Anterior cingulate cortex (tissue), 58 donors: ENCODE measurements at regions not wholly inside any gene's neighbourhood (a gene's known extent, or its start where the extent isn't known, plus 50 kb on each side); places are given as distances from the start of the nearest gene placed in this dataset.

ENCODE experiments used
- DNase-seq, 58 donors: peaks; one replicate each; lab custom pipeline; 2025; lab: John Stamatoyannopoulos, UW

DNA sequence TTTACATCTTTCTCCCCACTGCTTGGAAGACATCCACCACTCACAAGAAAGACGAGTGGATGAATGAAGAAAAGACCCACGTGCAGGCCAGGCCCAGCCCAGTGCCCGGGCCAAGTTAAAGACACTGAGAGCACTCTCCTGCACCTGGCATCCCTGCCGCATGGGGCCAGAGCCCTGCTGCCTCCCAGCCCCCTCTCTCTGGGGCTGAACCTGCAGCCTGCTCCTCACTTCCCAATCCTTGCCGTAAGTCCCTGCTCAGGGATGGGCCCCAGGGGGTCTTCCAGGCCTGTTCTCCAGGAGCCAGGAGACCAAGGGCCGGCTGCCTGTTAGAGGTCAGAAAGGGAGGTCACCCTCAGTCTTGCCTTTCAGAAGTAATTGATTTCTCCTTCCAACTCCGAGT, 168.5 kb upstream of the ZC3H12A start:
- DNase-seq = no peak

DNA sequence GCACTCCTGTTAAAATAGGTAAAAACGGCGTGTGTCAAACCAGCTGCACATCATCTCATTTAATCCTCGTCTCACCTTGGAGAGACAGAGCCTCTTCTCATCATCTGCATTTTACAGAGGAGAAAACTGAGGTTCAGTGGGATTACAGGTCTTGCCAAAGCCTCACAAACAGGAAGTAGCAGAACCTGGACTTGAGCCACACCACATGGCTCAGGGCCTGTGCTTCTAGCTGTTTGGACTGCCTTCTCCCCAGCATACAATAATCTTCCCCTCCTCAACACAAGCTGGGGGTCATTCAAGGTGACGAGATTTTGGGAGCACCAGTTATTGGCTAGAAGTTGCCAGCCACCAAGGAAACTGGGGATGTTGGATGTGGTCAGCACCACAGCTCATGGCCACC, 167.9 kb upstream of the ZC3H12A start:
- DNase-seq = peak in 1 of 58 donors; percentile 16

- no peak for DNase-seq
These were observed 167.5 kb upstream of the ZC3H12A start for GRCh38 chr1:37306871-37307270.

DNA sequence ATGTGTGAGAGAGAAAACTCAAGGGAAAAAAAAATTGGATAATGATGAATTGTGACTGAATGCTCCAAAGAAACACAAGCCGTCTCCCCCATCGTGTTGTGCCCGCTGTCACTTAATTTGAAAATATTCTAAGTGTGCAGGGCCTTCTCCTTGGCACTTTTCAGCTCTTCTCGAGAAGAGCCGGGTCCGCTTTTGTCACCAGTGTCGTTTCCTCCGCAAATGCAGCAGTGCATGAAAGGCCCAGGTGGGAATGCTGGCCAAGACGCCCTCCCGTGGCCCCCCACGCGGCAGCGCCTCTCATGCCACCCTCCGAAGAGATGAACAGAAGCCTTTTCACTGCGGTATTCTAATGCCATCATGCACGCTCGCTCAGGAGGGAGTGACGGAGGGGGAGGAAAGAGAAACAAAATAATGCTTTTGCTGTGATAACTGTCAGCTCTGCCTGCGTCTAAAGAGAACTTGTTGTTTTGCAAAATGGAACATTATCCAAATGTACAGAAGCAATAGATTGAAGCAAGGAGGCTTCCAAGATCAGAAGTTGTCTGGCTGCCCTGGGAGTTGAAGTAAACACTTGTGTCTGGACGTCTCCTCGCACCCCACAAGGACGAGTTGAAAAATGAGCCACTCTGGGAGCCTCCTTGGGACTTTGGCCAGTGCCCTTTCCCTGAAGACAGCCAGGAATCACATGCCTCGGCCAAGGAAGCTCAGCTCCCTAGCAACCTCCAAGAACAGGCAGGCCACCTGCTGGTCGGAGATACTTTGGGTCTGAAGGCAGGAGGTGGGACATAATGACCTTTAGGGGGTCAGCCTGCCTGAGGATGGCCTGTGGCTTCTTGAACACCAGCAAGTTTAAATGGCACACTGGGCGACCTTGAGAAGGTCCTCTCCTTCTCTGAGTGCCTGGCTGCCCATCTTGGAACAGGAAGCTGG, 166.1 kb upstream of the ZC3H12A start:
- DNase-seq = peak in 48 of 58 donors; percentile 16 to 66 (median 44)

DNA sequence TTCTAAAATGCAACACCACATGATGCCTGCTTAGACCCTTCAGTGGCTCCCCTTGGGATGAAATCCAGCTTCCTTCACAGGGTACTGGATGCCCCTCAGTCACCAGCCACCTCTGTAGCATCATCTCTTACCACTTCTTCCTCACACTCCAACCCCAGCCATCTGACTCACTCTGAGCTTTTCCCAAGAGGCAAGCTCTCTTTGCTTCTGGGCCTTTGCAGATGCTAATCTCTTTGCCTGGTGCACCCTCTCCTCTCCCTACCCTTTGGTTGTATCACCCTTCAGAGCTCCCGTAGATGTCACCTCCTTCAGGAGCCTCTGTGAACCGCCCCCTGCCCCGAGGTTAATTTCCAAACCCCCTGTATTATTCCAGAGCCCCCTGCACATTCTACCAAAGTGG, 164.8 kb upstream of the ZC3H12A start:
- DNase-seq = no peak

DNA sequence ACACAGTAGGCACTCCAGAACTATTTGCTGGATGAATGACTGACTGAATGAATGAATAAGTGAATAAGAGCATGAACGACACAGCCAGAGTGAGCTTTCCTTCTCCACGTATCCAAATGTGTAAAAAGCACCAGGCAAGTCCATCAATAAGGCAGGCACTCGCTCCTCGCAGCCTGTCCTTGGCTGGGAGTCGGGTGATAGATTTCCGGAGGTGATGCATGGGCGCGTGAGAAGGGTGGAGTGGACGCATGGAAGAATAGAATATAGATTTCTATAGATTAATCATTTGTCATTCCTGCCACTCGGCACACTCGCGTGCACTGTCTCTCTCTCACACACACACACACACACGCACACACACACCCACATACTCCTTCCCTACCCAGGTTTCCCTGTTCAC, 164.3 kb upstream of the ZC3H12A start:
- no peak for DNase-seq

- no peak for DNase-seq
These were observed 159.0 kb upstream of the ZC3H12A start for GRCh38 chr1:37315371-37315846.

DNA sequence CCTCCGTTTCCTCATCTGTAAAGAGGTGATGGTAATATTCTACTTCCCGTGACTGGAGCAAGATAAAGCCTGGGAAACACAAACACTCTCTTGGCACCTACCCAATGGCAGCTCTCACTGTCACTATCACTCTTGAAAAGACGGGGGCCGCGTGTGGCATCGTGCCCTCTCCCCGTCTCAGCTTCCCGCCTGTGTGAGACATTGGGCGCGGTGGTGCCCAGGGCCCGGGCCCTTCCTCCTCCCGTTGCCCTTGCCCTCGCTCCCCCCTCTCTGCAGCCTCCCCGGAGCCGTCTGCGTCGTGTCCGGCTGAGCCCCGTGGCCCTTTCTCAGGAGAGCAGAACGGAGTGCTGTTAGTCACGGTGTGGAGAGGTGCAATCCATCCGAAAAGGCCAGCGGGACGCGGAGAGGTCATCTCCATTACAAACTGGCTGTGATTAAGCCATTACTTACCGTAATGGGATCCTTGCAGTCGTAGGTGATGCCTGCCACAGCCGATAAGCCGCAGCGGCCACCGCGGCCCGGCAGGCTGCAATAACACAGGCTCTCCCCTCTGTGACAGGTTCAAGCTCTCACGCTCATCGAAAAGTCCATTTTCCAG, 156.4 kb upstream of the ZC3H12A start:
- DNase-seq = no peak

DNA sequence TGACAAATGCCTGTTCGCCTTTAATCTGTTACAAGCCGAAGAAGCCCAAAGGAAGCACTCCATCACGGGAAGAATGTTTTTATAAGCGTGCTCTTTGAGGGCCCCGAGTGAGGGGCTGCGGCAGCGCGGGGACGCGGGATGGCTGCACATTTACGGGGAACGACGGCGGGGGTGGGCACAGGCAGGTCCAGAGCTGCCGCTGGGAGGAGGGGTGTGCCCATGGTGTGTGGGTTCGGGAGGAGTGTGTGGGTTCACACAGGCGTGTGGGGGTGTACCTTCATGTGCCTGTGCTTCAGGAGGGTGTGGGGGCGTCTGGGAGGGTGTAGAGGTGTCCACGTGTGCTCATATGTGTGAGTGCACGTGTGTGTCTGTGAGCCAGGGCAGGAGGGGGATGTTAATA, 155.9 kb upstream of the ZC3H12A start:
- no peak for DNase-seq

DNA sequence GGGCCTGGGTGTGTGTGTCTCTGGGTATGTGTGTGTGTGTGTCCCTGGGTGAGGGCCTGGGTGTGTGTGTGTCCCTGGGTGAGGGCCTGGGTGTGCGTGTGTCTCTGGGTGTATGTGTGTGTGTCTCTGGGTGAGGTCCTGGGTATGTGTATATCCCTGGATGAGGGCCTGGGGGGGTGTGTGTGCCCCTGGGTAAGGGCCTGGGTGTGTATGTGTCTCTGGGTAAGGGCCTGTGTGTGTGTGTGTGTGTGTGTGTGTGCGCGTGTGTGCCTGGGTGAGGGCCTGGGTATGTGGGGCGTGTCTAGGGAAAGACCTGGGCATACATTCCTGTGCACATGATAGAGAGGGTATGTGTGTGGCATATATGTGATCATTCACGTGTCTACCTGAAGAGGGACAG, 155.1 kb upstream of the ZC3H12A start:
- no peak for DNase-seq

DNA sequence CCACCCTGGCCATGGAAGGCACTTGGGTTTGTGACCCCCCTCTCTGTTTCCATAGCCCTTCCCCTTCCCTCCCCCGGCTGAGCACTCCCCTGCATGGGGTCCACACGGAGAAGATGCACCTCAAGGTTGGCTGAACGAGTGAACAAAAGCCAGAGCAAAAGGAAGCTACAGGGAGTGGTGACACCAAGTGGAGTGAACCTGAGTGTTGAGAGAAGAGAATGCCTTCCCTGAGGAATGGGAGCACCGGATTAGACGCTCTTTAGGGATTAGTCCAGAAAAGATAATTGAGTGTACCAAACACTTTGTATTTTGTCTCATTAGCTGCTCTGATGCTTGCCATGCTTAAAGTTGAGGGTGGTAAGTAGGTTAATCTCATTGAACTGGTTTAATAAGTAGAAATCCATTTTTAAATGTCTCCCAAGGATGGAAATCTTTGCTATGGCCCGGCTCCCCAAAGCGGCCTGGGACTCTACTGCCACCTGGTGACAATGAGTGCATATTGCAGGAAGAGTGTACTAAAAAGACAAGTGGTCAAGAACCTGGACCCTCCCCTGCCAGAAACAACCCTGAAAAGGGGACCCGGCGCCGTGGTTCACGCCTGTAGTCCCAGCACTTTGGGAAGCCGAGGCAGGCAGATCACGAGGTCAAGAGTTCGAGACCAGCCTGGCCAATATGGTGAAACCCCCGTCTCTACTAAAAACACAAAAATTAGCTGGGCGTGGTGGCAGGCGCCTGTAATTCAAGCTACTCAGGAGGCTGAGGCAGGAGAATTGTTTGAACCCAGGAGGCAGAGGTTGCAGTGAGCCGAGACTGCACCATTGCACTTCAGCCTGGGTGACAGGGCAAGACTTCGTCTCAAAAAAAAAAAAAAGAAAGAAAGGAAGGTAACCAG, 150.6 kb upstream of the ZC3H12A start:
- no peak for DNase-seq

GRCh38 chr1:37325010-37325409, 149.4 kb upstream of the ZC3H12A start:
- peak in 43 of 58 donors; percentile 3 to 88 (median 44) for DNase-seq

GRCh38 chr1:37325509-37326437, 148.6 kb upstream of the ZC3H12A start:
- no peak for DNase-seq

DNA sequence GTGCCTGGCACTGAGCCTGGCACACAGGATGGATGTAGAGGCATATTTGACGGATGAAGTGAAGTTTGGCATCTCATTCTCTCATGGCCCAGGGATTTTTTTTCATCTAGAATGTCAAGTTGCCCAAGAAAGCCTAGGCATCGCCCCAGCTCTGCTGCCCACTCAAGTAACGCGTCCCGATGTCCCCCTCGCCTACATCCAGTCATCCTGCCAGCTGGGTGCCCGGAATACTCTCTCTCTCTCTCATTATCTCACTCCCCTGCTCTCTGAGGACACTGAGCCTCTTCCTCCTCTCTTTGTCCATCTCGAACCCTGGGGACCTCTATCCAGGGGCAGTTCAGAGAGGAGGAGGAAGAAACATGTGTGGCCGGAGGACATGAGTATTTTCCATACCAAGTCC, 142.3 kb upstream of the ZC3H12A start:
- peak in 4 of 58 donors; percentile 3 to 27 (median 18) for DNase-seq

DNA sequence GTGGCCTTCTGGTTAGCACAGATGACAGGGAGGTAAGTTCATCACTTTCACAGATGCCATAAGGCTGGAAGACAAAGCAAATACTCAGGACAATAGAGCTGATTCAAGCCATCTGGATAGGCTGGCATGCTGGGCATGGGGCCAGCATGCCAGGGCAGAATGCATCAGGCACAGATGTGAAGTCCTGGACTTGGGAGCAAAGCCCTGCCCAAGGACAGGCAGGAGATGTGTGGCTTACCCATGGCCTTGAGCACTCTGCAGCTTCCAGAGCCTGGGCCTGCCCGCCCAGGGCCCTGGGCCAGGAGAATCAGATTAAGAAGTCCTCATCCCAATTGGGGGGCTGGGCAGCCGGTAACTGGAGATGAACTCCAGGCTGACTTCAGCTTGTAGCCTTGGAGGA, 135.7 kb upstream of the ZC3H12A start:
- DNase-seq = peak in 38 of 58 donors; percentile 5 to 87 (median 48)

GRCh38 chr1:37342736-37343135, 131.6 kb upstream of the ZC3H12A start:
- DNase-seq = no peak

DNA sequence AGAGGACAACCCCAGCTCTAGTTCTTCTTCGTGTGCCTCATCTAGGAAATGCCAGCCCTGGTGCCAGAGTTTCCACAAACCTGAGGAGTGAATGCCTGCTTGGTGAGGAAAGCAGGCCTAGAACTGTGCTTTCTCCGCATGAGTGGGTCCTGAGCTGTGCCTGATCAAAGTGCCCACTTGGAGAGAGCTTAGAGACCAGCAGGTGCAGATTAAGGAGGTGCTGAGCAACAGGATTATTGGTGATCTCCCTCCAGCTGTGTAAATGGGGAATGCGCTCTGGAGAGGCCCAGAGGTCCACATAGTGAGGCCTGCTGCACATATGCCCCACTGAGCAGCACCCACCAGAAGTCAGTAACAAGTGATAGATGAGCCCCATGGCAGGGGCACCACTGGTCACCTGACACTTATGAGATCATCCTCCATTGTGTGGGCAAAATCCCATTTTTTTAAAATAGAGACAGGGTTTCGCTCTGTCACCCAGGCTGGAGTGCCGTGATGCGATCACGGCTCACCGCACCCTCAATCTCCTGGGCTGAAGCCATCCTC, 127.2 kb upstream of the ZC3H12A start:
- DNase-seq = no peak

DNA sequence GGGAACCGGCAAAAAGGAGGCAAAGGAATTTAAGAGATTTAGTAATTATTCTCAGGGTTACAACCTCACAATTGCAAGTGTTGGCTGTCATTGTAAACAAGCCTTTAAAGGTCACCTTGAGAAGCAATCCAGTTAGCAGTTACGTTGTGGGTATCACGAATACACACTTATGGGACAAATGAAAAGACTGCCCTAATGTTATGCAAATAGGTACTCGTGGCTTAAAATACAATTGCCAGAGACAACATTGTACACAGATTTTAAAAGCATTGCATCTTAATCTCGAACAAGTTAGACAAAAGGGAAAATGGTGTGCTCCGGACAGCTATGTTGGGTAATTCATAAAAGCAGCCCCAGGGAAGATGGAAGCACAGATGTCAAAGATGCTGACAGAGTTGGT, 120.5 kb upstream of the ZC3H12A start:
- DNase-seq = no peak

DNA sequence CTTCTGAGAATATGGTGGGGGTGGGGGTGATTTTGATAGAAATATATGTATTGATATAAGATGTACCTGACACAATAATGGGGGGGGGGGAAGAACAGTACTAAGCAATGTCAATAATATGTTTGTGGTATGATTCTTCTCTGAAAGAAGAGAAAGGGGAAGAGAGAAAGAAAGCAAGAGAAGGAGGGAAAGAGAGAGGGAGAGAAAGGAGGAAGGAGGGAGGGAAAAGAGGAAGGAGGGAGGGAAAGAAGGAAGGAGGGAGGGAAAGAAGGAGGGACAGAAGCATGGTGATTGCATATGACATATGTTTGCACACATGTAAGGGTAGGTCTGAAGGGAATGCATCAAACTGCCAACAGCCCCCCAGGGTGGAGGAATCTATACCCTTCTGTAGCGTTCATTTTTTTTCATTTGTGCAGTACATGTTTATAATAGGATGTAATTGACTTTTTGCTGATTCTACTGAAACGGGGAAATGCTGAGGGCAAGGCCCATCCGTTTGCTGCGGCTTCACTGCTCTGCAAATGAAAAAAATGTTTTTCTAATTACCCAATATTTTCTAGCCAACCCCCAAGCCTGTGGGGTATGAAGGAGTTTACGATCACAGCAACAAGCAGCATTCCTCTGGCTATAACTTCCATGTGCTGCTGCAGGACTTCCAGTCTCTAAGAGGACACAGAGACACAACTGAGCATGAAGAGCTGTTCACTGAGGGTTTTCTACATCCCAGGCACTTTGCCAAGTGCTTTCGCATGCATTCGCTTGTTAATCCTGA, 119.3 kb upstream of the ZC3H12A start:
- no peak for DNase-seq
